Tongue (tissue), 1 donor: ENCODE measurements at regions not wholly inside any gene's neighbourhood (a gene's known extent, or its start where the extent isn't known, plus 50 kb on each side); places are given as distances from the start of the nearest gene placed in this dataset.

Experiments used
- DNase-seq: peaks from one replicate; pipeline ENCODE4 v3.0.0-alpha.2; 2015

DNA sequence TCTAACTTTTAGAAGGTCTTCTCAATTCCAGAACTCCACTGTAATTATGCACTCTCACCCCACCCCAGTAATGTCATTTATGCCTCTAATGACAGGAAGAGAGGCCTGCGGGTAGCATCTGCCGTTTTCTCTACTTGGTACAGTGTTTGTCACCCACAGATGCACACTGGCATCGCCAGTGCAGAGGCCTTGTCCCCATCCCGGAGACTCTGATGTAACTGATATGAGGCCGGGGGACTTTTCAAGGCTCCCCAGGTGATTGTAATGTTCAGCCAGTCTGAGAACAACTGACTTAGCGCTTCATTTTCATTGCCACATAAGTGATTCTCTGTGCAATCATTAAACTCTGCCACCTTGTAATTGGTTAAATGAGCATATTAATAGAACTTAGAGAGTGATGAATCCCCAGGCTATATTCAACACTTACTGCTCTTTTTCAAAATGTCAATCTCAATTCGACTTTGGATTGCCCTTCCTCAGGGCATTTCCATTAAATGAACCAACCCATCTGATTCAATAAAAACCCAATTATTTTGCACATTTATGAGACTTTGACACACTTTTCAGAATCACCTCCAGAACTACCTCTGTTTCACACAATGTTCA is 113.2 kb downstream of the HERPUD2 start:
- DNase-seq = no peak

DNA sequence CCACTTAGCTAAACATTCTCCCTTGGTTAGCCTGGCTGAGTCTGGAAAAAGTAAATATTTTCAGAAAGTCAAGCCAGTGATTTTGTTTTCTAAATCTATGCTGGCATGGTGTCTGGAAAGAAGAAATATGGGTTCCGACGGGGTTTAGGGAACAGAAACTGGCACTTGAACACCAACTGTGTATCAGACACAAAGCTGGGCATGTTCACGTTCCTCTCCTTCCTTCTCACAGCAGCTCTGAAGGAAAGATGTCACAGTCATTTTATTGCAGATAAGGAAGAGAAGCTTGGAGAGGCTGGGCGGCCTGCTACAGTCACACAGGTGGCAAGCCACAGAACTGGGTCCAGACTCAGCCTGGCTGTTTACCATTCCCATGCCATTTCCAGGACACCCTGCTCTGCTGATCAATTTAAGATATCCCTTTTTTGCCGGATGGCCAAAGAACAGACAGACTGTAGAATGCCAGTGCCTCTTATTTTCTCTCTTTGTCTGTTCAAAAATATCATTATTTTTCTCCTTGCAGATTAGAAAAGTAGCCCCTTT is 118.8 kb downstream of the HERPUD2 start:
- no peak for DNase-seq

DNA sequence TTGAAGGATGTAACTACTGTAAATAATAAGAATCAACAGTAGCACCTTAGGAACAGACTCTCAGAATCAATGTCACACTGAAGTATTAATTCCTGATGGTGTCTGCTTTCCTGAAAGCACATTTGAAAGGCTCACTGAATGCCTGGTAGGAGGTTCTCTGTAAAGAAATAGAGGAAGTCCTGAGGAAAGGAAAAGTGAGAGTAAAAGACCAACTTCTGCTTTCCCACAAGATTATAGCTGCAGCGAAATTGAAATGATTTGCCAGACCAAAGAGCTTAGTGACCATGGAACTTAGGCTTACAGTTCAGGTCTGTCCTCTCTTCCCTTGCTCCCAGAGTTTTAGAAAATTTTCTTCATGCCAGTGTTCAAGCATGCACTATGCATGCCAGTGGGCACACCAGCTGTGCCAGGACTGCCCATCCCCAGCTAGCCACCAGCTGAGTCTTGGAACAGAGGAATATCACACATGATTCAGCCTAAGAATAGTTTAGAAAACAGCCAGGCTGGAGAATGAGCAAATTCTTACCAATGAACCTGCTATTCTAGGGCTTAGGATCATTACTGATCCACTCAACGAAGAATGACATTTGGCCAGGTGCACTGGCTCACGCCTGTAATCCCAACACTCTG is 123.2 kb downstream of the HERPUD2 start:
- DNase-seq = no peak

GRCh38 chr7:35570937-35571336 is 124.0 kb downstream of the HERPUD2 start:
- no peak for DNase-seq

GRCh38 chr7:35565927-35566326 is 129.0 kb downstream of the HERPUD2 start:
- no peak for DNase-seq

GRCh38 chr7:35558841-35559240 is 136.1 kb downstream of the HERPUD2 start:
- no peak for DNase-seq

- no peak for DNase-seq
These were observed 138.1 kb downstream of the HERPUD2 start for GRCh38 chr7:35556515-35557471.

GRCh38 chr7:35555934-35556333 is 139.0 kb downstream of the HERPUD2 start:
- no peak for DNase-seq

GRCh38 chr7:35555386-35555785 is 139.5 kb downstream of the HERPUD2 start:
- no peak for DNase-seq

GRCh38 chr7:35553519-35553918 is 141.4 kb downstream of the HERPUD2 start:
- DNase-seq = no peak

DNA sequence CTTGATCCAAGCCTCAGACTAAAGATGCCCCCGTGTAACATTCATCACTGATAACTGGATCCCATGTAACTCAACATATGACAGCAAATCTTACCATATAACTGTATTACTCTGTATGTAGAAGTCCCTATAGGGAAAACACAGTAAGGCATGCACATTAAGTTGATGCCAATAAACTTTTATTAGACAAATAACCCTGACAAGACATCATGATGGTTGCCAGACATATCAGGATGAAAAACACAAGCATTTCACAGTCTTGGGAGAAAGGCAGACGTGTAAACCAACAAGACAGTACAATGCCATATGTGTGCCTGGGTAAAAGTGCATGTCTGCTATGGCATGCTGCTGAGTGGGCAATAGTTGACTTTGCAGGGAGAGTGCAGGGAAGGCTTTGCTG is 142.2 kb downstream of the HERPUD2 start:
- no peak for DNase-seq

DNA sequence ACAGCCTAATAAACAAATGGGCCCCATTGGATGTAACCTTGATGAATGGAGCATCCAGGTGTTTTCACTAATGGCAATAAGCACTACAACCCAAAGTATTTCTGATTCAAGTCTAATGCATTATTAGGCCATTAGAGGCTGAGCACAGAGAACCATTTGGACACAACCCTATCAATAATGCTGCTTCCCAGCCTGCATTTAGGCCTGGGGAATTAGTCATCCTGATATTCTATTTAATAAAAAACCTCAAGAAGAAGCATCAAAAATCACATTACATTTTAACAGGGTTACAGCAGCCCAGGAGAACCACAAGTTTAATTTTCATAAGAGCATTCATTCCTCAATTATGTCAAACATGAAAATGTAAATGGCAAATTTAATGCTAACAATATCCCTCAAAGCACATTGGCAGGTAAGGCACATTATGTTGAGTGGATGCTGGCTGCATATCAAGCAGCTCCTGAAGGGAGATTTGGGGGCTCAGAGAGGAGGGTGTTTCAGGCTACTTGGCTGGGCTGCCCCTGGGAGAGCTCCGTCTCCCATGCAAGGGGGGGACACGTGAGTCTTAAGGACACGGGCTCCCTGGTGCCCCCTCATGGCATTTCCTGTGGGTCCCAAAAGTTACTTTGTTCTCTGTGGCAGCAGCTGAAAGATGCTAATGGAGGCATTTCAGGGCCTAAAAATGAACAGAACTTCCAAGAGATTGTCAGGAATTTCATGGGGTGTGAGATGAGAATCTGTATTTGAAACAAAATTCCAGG is 143.4 kb downstream of the HERPUD2 start:
- DNase-seq = no peak

DNA sequence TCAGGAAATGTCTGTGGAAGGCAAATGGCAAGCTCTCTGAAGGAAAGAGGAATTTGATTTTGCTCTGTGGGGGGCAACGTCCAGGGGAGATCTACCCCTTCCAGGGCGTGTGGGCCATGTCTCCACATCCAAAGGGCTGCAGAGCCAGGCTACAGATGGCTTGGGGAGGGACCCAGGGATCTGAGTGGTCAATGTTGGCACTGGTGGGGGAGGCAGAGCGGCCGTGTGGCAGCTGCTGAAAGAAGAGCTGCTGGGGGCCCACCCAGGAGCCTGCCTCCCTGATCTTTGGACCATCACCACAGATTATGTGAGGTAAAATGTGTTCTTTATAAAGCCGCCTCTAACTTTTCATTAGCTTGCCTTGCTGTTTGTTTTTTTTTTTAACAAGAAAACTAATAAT is 144.1 kb downstream of the HERPUD2 start:
- DNase-seq = no peak

GRCh38 chr7:35549781-35550180 is 145.2 kb downstream of the HERPUD2 start:
- DNase-seq = no peak

DNA sequence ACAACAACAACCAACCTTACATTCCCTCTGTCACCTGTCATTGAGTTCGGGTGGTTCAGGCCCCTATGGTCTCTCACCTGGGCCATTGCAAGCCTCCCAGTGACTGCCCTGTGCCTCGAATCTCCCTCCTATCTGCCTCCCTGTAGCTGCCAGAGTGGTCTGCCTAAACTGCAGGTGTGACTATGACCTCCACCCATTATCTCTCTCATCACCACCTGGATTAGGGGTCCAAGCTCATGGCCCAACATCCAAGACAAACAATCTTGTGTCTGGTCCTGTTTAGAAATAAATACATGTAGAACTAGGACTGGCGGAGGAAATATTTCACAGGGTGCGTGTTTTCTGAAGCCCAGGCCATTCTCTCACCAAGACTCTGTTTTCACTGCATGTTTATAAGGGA is 146.6 kb downstream of the HERPUD2 start:
- no peak for DNase-seq

DNA sequence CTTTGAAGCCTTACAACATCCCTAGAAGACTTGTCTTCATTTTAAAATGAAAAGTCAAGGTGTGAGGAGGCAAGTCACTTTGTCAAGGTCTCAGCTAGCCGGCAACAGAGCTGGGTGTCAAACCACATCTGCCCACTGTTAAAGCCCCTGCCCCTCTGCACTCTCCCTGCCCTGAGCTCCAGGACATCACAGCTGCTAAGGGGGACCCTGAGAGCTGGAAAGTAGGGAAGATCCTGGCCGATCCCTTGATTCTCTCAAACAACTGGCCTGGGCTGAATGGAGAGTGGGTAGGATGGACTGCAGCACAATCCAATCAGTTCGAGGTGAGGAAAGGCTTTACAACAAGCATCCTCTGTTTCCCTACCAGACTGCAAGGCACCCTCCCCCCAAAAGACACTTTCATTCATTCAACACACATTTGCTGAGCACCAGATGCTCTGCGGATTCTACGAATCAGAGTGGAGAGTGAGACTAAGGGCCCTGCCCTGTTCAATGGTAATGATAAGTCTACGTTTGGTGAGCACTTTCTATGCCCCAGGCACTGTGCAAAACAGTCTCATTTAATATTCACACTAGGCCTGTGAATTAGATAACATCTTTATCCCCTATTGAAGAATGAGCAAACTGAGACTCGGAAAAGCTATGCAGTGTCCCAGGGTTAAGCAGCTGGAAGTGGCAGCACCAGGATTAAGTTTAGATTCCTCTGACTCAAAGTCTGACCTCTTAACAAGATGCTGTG is 148.1 kb downstream of the HERPUD2 start:
- no peak for DNase-seq

DNA sequence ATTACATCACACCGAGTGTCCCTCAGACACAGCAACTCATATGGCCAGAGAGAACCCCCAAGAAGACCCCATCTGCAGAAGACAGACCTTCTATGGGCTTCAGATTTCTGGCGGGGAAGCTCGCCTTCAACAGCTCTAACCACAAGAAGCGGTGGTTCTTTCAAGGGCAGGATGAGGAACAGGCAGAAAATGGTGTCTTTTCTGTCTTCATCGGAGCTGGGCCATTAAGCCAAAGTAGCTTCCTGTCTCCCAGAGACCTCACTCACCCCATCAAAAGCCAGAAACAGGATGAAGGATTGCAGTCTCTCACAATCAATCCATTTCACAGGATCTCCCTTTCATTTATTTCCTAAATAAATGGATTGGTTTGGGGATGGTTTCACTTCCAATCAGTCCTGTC is 149.1 kb downstream of the HERPUD2 start:
- no peak for DNase-seq

DNA sequence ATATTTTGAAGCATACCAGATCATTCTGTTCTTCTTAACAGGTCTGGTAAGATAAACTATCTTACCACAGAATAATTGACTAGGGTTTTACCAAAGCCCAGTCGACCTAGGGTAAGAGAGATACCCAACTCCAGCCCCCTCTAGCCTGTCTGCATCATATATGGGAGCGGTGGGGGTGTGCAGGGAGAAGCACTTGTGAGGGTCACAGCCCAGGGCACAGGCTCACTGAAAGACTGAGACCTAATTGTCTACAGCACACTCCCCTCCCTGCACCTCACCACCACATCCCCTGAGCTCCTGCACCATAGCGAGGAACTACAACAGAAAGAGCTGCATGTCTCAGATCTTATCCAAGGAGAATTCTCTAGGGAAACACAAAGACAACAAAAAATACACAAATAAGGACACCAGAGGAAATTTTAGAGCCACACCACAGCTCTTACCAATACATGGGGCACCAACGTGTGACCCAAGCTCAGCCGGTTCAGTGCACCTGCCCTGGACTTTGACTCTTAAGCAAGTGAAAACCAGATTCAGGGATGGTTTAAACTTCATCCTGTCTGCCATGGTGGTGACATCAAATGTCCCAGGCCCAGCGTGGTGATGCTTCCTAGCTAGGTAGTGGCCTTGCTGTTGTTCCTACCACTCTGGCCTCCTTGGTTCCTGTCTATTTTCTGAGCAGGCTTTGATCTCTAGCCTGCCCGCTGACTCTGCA is 150.8 kb downstream of the HERPUD2 start:
- DNase-seq = no peak

- peak; percentile 85 for DNase-seq
These were observed 157.6 kb downstream of the HERPUD2 start for GRCh38 chr7:35537067-35538023.

GRCh38 chr7:35536396-35536826 is 158.5 kb downstream of the HERPUD2 start:
- no peak for DNase-seq
